HEK293 (cell line): ENCODE measurements at regions not wholly inside any gene's neighbourhood (a gene's known extent, or its start where the extent isn't known, plus 50 kb on each side); places are given as distances from the start of the nearest gene placed in this dataset.

Source experiments
- CTCF ChIA-PET: fragments of 350-600 bp; formaldehyde crosslinking; extraction: SDS; loops from one replicate; lab custom pipeline; 2021; ENCODE audit warnings: antibody characterized with exemption; lab: Yijun Ruan, JAX
- POLR2A ChIA-PET: fragments of 300-600 bp; formaldehyde crosslinking; extraction: SDS; loops from one replicate; lab custom pipeline; 2020; ENCODE audit warnings: antibody characterized with exemption, inconsistent platforms; lab: Yijun Ruan, JAX
- H3K27ac ChIP-seq: fragments of 200-500 bp; sonication (Bioruptor generic); 2 replicates; pipeline ENCODE4 v1.5.1; 2014; ENCODE audit warnings: low read depth, low read length, control low read depth, inconsistent platforms; ENCODE audit errors: extremely low read depth
- H3K36me3 ChIP-seq, 2 experiments: fragments of 200-500 bp in 1 of 2; sonication (Bioruptor generic) in 1 of 2; 1 replicate in 1 of 2; 2 replicates in 1 of 2; pipeline ENCODE4 v1.5.1; 2014 to 2017; ENCODE audit warnings: inconsistent platforms in 2 of 2, low read length in 2 of 2; ENCODE audit not compliant: control insufficient read depth in 2 of 2, insufficient read depth in 1 of 2
- H3K4me1 ChIP-seq: fragments of 200-500 bp; sonication (Bioruptor generic); 2 replicates; pipeline ENCODE4 v1.5.1; 2014; ENCODE audit warnings: mild to moderate bottlenecking, low read length, inconsistent platforms; ENCODE audit not compliant: control insufficient read depth, insufficient read depth
- H3K4me3 ChIP-seq: 2 replicates; pipeline ENCODE4 v1.5.1; 2011; ENCODE audit warnings: low read depth, mild to moderate bottlenecking, control low read depth, low read length, moderate library complexity
- H3K9me3 ChIP-seq: fragments of 200-500 bp; sonication (Bioruptor generic); 2 replicates; pipeline ENCODE4 v1.5.1; 2014; ENCODE audit warnings: low read depth, low read length, inconsistent platforms; ENCODE audit not compliant: control insufficient read depth, insufficient read depth
- FEZF1 ChIP-seq: fragments of 450-650 bp; formaldehyde crosslinking; IDR thresholded peaks from 2 replicates; pipeline ENCODE4 v1.5.1; 2016; ENCODE audit warnings: missing biosample characterization, missing genetic modification characterization
- GLIS1 ChIP-seq: fragments of 450-650 bp; formaldehyde crosslinking; IDR thresholded peaks from 2 replicates; pipeline ENCODE4 v1.5.1; 2016; ENCODE audit warnings: missing biosample characterization, missing genetic modification characterization
- HIC1 ChIP-seq: fragments of 450-650 bp; formaldehyde crosslinking; IDR thresholded peaks from 2 replicates; pipeline ENCODE4 v1.5.1; 2016; ENCODE audit warnings: missing biosample characterization, missing genetic modification characterization
- HOXC10 ChIP-seq: sonication (generic); formaldehyde crosslinking; IDR thresholded peaks from 2 replicates; pipeline ENCODE4 v1.8.1; 2023; ENCODE audit warnings: mild to moderate bottlenecking, missing genetic modification reagents
- MZF1 ChIP-seq: fragments of 450-650 bp; formaldehyde crosslinking; IDR thresholded peaks from 2 replicates; pipeline ENCODE4 v1.5.1; 2017; ENCODE audit warnings: missing biosample characterization, missing genetic modification characterization, borderline replicate concordance
- PRDM4 ChIP-seq: fragments of 450-650 bp; formaldehyde crosslinking; IDR thresholded peaks from 2 replicates; pipeline ENCODE4 v1.5.1; 2017; ENCODE audit warnings: missing biosample characterization, missing genetic modification characterization
- SCRT1 ChIP-seq: fragments of 450-650 bp; formaldehyde crosslinking; IDR thresholded peaks from 2 replicates; pipeline ENCODE4 v1.5.1; 2016; ENCODE audit warnings: missing biosample characterization, missing genetic modification characterization, borderline replicate concordance
- YY2 ChIP-seq: fragments of 450-650 bp; formaldehyde crosslinking; IDR thresholded peaks from 2 replicates; pipeline ENCODE4 v1.5.1; 2016; ENCODE audit warnings: missing biosample characterization, missing genetic modification characterization
- ZBTB26 ChIP-seq: fragments of 450-650 bp; formaldehyde crosslinking; optimal IDR thresholded peaks from 2 replicates; pipeline ENCODE3; 2016; ENCODE audit warnings: missing biosample characterization, mild to moderate bottlenecking, missing genetic modification characterization
- ZBTB49 ChIP-seq: fragments of 450-650 bp; formaldehyde crosslinking; IDR thresholded peaks from 2 replicates; pipeline ENCODE4 v1.5.1; 2016; ENCODE audit warnings: missing biosample characterization, missing genetic modification characterization, low read depth
- ZNF133 ChIP-seq: fragments of 450-650 bp; formaldehyde crosslinking; IDR thresholded peaks from 2 replicates; pipeline ENCODE4 v1.5.1; 2016; ENCODE audit warnings: missing biosample characterization, missing genetic modification characterization
- ZNF211 ChIP-seq: fragments of 450-650 bp; formaldehyde crosslinking; IDR thresholded peaks from 2 replicates; pipeline ENCODE4 v1.5.1; 2016; ENCODE audit warnings: low read depth, missing biosample characterization, missing genetic modification characterization
- ZNF266 ChIP-seq: fragments of 450-650 bp; formaldehyde crosslinking; IDR thresholded peaks from 2 replicates; pipeline ENCODE4 v1.5.1; 2016; ENCODE audit warnings: missing biosample characterization, missing genetic modification characterization, low read depth
- ZNF341 ChIP-seq: fragments of 450-650 bp; formaldehyde crosslinking; IDR thresholded peaks from 2 replicates; pipeline ENCODE4; 2016; ENCODE audit warnings: low read depth, missing biosample characterization, missing genetic modification characterization
- ZNF354C ChIP-seq: fragments of 450-650 bp; formaldehyde crosslinking; IDR thresholded peaks from 2 replicates; pipeline ENCODE4 v1.5.1; 2016; ENCODE audit warnings: missing biosample characterization, missing genetic modification characterization, low read depth, borderline replicate concordance
- ZNF423 ChIP-seq: fragments of 450-650 bp; formaldehyde crosslinking; IDR thresholded peaks from 2 replicates; pipeline ENCODE4 v1.5.1; 2016; ENCODE audit warnings: missing biosample characterization, missing genetic modification characterization
- ZNF473 ChIP-seq: fragments of 450-650 bp; formaldehyde crosslinking; IDR thresholded peaks from 2 replicates; pipeline ENCODE4 v1.5.1; 2017; ENCODE audit warnings: missing biosample characterization, missing genetic modification characterization
- ZNF518A ChIP-seq: fragments of 450-650 bp; formaldehyde crosslinking; conservative IDR thresholded peaks from 2 replicates; pipeline ENCODE4 v1.5.1; 2016; ENCODE audit warnings: low read depth, missing biosample characterization, missing genetic modification characterization
- ZNF610 ChIP-seq: fragments of 450-650 bp; formaldehyde crosslinking; IDR thresholded peaks from 2 replicates; pipeline ENCODE4 v1.5.1; 2016; ENCODE audit warnings: missing biosample characterization, missing genetic modification characterization, borderline replicate concordance
- ZNF670 ChIP-seq: fragments of 450-650 bp; formaldehyde crosslinking; IDR thresholded peaks from 2 replicates; pipeline ENCODE4 v1.5.1; 2016; ENCODE audit warnings: missing biosample characterization, missing genetic modification characterization, low read depth
- ZNF791 ChIP-seq: fragments of 450-650 bp; formaldehyde crosslinking; IDR thresholded peaks from 2 replicates; pipeline ENCODE4 v1.5.1; 2016; ENCODE audit warnings: missing biosample characterization, missing genetic modification characterization
- ZSCAN4 ChIP-seq: fragments of 450-650 bp; formaldehyde crosslinking; IDR thresholded peaks from 2 replicates; pipeline ENCODE4 v1.5.1; 2017; ENCODE audit warnings: missing biosample characterization, missing genetic modification characterization

- TF ChIP-seq YY2 (tag by site-specific recombination) (no peak), ZNF473 (no peak), HIC1 (tag by site-specific recombination) (no peak), ZNF211 (no peak), ZNF518A (no peak), ZNF133 (no peak), HOXC10 (CRISPR knock-in tag) (no peak), ZBTB49 (tag by site-specific recombination) (no peak), ZNF423 (tag by site-specific recombination) (no peak), ZNF354C (no peak), FEZF1 (tag by site-specific recombination) (no peak)
- H3K9me3 ChIP-seq = no peaks in the 10 kb centered on the region
- no peaks in the 10 kb centered on the region for H3K36me3 ChIP-seq
- CTCF ChIA-PET = no interaction called here
- no peaks in the 10 kb centered on the region for H3K4me1 ChIP-seq
- no peak overlapping the region for H3K27ac ChIP-seq
- POLR2A ChIA-PET = interaction anchor here (0.7 kb wide), 1 partner anchor 135 kb away, joined by 8 read pairs; no protein-coding TSS in a partner anchor
- no peak overlapping the region for H3K4me3 ChIP-seq
These were observed 50.8 kb upstream of the TSHZ2 start for GRCh38 chr20:52921340-52921739.

- H3K9me3 ChIP-seq = no peaks in the 10 kb centered on the region
- POLR2A ChIA-PET = no interaction called here
- no peak overlapping the region for H3K27ac ChIP-seq
- no peaks in the 10 kb centered on the region for H3K36me3 ChIP-seq
- CTCF ChIA-PET = no interaction called here
- H3K4me1 ChIP-seq = no peaks in the 10 kb centered on the region
- no peak overlapping the region for H3K4me3 ChIP-seq
- no peak for TF ChIP-seq PRDM4 (tag by site-specific recombination)
- TF ChIP-seq GLIS1 (tag by site-specific recombination) = no peak
- TF ChIP-seq ZNF341 (tag by site-specific recombination) = no peak
- TF ChIP-seq ZNF670 (tag by site-specific recombination) = no peak
- no peak for TF ChIP-seq MZF1 (tag by site-specific recombination)
- TF ChIP-seq ZSCAN4 (tag by site-specific recombination) = no peak
- no peak for TF ChIP-seq ZNF266 (tag by site-specific recombination)
- TF ChIP-seq ZNF791 (tag by site-specific recombination) = no peak
- no peak for TF ChIP-seq ZBTB26 (tag by site-specific recombination)
- no peak for TF ChIP-seq SCRT1 (tag by site-specific recombination)
- TF ChIP-seq ZNF610 = no peak
These were observed 53.8 kb upstream of the TSHZ2 start for GRCh38 chr20:52918311-52918710.
